Liver (tissue), 8 donors: ENCODE measurements at regions not wholly inside any gene's neighbourhood (a gene's known extent, or its start where the extent isn't known, plus 50 kb on each side); places are given as distances from the start of the nearest gene placed in this dataset.

Source experiments
- DNase-seq: peaks from one replicate; pipeline ENCODE4 v3.0.0-alpha.2; 2017; ENCODE audit warnings: low spot score
- H3K27ac ChIP-seq, 2 donors: one replicate each; pipeline ENCODE4 v1.7.0; 2013; ENCODE audit warnings: inconsistent platforms in 2 of 2, low read length in 2 of 2, control low read depth in 1 of 2, low read depth in 1 of 2, mild to moderate bottlenecking in 1 of 2
- H3K27me3 ChIP-seq, 4 donors: one replicate each; pipeline versions ENCODE4 v1.6.1 to v1.7.0; 2013; ENCODE audit warnings: low read length in 3 of 4, inconsistent platforms in 1 of 4, mild to moderate bottlenecking in 1 of 4, moderate library complexity in 1 of 4; ENCODE audit not compliant: control insufficient read depth in 4 of 4, insufficient read depth in 4 of 4
- H3K36me3 ChIP-seq, 4 donors: one replicate each; pipeline versions ENCODE4 v1.6.1 to v1.7.0; 2013; ENCODE audit warnings: low read length in 3 of 4, mild to moderate bottlenecking in 3 of 4, low read depth in 1 of 4, moderate library complexity in 1 of 4; ENCODE audit not compliant: control insufficient read depth in 4 of 4, insufficient read depth in 3 of 4
- H3K4me1 ChIP-seq, 4 donors: one replicate each; pipeline versions ENCODE4 v1.6.1 to v1.7.0; 2013; ENCODE audit warnings: low read length in 3 of 4, mild to moderate bottlenecking in 3 of 4, moderate library complexity in 1 of 4; ENCODE audit not compliant: control insufficient read depth in 4 of 4, insufficient read depth in 4 of 4
- H3K4me3 ChIP-seq, 3 donors: one replicate each; pipeline versions ENCODE4 v1.6.1 to v1.7.0; 2013; ENCODE audit warnings: low read length in 3 of 3, control low read depth in 1 of 3, low read depth in 1 of 3, mild to moderate bottlenecking in 1 of 3
- H3K9ac ChIP-seq, 2 donors: one replicate each; pipeline ENCODE4 v1.7.0; 2013; ENCODE audit warnings: low read length in 2 of 2, mild to moderate bottlenecking in 2 of 2, moderate library complexity in 2 of 2, control low read depth in 1 of 2, low read depth in 1 of 2
- H3K9me3 ChIP-seq, 4 donors: one replicate each; pipeline versions ENCODE4 v1.6.1 to v1.7.0; 2013; ENCODE audit warnings: low read length in 3 of 4; ENCODE audit not compliant: control insufficient read depth in 4 of 4
- ATF3 ChIP-seq: IDR thresholded peaks from 2 replicates; pipeline ENCODE4 v1.6.1; 2016; ENCODE audit warnings: antibody characterized with exemption
- EGR1 ChIP-seq, 2 donors: IDR thresholded peaks; 2 replicates each; pipeline ENCODE4 v1.6.1; 2016 to 2018; ENCODE audit warnings: antibody characterized with exemption in 2 of 2, low read depth in 2 of 2
- FOXA1 ChIP-seq: IDR thresholded peaks from 2 replicates; pipeline ENCODE4 v1.6.1; 2016; ENCODE audit warnings: antibody characterized with exemption
- FOXA2 ChIP-seq: IDR thresholded peaks from 2 replicates; pipeline ENCODE4 v1.6.1; 2016; ENCODE audit warnings: antibody characterized with exemption
- GABPA ChIP-seq, 2 donors: IDR thresholded peaks in 1 of 2; conservative IDR thresholded peaks in 1 of 2; 2 replicates each; pipeline ENCODE4 v1.6.1; 2016; ENCODE audit warnings: antibody characterized with exemption in 2 of 2, mild to moderate bottlenecking in 1 of 2, moderate library complexity in 1 of 2
- HNF4A ChIP-seq, 2 donors: conservative IDR thresholded peaks; 2 replicates each; pipeline ENCODE4 v1.6.1; 2016; ENCODE audit warnings: antibody characterized with exemption in 2 of 2, mild to moderate bottlenecking in 2 of 2
- HNF4G ChIP-seq: IDR thresholded peaks from 2 replicates; pipeline ENCODE4 v1.6.1; 2016; ENCODE audit warnings: antibody characterized with exemption
- JUND ChIP-seq, 2 donors: IDR thresholded peaks; 2 replicates each; pipeline ENCODE4 v1.6.1; 2016; ENCODE audit warnings: antibody characterized with exemption in 2 of 2
- MAX ChIP-seq: IDR thresholded peaks from 2 replicates; pipeline ENCODE4 v1.6.1; 2016; ENCODE audit warnings: antibody characterized with exemption
- NR2F2 ChIP-seq: IDR thresholded peaks from 2 replicates; pipeline ENCODE4 v1.6.1; 2016; ENCODE audit warnings: antibody characterized with exemption
- RAD21 ChIP-seq, 2 donors: IDR thresholded peaks; 2 replicates each; pipeline ENCODE4 v1.6.1; 2016; ENCODE audit warnings: antibody characterized with exemption in 2 of 2, mild to moderate bottlenecking in 2 of 2
- RXRA ChIP-seq, 2 donors: IDR thresholded peaks; 2 replicates each; pipeline ENCODE4 v1.6.1; 2017 to 2018; ENCODE audit warnings: antibody characterized with exemption in 2 of 2, mild to moderate bottlenecking in 1 of 2
- SP1 ChIP-seq: IDR thresholded peaks from 2 replicates; pipeline ENCODE4 v1.6.1; 2018; ENCODE audit warnings: antibody characterized with exemption, mild to moderate bottlenecking
- TAF1 ChIP-seq: conservative IDR thresholded peaks from 2 replicates; pipeline ENCODE4 v1.6.1; 2016; ENCODE audit warnings: antibody characterized with exemption, mild to moderate bottlenecking
- YY1 ChIP-seq: IDR thresholded peaks from 2 replicates; pipeline ENCODE4 v1.6.1; 2016; ENCODE audit warnings: antibody characterized with exemption, mild to moderate bottlenecking
- WGBS: extraction: QIAGEN DNeasy Blood & Tissue Kit; methylation state at CpG from one replicate; pipeline ENCODE4 v1.1.7; 2013; 5-methylcytosine and 5-hydroxymethylcytosine counted together
- TF ChIP-seq, protein P1 (sequence below): IDR thresholded peaks from 2 replicates; pipeline ENCODE4 v1.6.1; 2016; ENCODE audit warnings: antibody characterized with exemption, mild to moderate bottlenecking
- TF ChIP-seq, protein P2 (sequence below): fragments of 150-350 bp; IDR thresholded peaks from 2 replicates; pipeline ENCODE4 v1.5.1; 2017; ENCODE audit warnings: improper control_type of control experiment, low read depth, low read length; ENCODE audit not compliant: missing input control
- TF ChIP-seq, protein P3 (sequence below): IDR thresholded peaks from 2 replicates; pipeline ENCODE4 v1.6.1; 2016; ENCODE audit warnings: antibody characterized with exemption
- donor health status: healthy.
- donor health status: healthy.
- donor health status: healthy.
- donor health status: healthy.
- donor health status: healthy.

DNA sequence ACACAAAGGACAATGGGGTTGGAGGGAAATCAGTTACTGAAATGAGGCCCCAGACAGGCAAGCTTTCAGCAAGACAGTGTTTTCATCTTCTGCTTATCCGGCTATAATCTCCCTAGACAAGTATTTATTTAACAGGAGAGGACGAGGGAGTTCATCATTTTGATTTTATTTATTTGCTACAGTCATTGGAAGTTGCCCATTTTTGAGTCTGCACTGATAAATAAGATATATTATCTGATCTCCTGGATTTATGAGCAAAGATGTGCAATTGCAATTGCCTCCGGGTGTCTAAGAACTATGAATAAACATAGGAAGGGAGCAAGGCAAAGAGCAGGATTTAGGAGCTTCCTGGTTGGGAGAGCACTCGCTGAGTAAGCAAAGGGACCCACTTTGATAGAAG, 263.2 kb upstream of the EDA2R start:
- H3K4me1 ChIP-seq, result peaks cover 0 to 11% (median 7%) of the 10 kb centered on the region in 4 donors
- H3K27ac ChIP-seq, result no peak overlapping the region
- WGBS, result 52% methylated on average over 4 of the region's 4 CpGs

More for the DNA sequence above, 263.2 kb upstream of the EDA2R start:
- TF ChIP-seq SP1 (no peak), FOXA2 (no peak), HNF4A (conservative IDR thresholded peaks at IDR 0.05) (no peak), YY1 (no peak), FOXA1 (no peak), EGR1 (IDR thresholded peaks at IDR 0.05; ENCODE audit: low read depth in 2 of 2) (no peak), TAF1 (no peak), GABPA (IDR thresholded peaks at IDR 0.05 in 1 of 2, conservative IDR thresholded peaks at IDR 0.05 in 1 of 2) (no peak), ATF3 (no peak), MAX (no peak), JUND (IDR thresholded peaks at IDR 0.05) (no peak), NR2F2 (no peak), RAD21 (IDR thresholded peaks at IDR 0.05) (no peak), HNF4G (no peak), RXRA (IDR thresholded peaks at IDR 0.05) (no peak)
- TF ChIP-seq, protein P1, sequence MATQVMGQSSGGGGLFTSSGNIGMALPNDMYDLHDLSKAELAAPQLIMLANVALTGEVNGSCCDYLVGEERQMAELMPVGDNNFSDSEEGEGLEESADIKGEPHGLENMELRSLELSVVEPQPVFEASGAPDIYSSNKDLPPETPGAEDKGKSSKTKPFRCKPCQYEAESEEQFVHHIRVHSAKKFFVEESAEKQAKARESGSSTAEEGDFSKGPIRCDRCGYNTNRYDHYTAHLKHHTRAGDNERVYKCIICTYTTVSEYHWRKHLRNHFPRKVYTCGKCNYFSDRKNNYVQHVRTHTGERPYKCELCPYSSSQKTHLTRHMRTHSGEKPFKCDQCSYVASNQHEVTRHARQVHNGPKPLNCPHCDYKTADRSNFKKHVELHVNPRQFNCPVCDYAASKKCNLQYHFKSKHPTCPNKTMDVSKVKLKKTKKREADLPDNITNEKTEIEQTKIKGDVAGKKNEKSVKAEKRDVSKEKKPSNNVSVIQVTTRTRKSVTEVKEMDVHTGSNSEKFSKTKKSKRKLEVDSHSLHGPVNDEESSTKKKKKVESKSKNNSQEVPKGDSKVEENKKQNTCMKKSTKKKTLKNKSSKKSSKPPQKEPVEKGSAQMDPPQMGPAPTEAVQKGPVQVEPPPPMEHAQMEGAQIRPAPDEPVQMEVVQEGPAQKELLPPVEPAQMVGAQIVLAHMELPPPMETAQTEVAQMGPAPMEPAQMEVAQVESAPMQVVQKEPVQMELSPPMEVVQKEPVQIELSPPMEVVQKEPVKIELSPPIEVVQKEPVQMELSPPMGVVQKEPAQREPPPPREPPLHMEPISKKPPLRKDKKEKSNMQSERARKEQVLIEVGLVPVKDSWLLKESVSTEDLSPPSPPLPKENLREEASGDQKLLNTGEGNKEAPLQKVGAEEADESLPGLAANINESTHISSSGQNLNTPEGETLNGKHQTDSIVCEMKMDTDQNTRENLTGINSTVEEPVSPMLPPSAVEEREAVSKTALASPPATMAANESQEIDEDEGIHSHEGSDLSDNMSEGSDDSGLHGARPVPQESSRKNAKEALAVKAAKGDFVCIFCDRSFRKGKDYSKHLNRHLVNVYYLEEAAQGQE, result no peak
- TF ChIP-seq, protein P2, sequence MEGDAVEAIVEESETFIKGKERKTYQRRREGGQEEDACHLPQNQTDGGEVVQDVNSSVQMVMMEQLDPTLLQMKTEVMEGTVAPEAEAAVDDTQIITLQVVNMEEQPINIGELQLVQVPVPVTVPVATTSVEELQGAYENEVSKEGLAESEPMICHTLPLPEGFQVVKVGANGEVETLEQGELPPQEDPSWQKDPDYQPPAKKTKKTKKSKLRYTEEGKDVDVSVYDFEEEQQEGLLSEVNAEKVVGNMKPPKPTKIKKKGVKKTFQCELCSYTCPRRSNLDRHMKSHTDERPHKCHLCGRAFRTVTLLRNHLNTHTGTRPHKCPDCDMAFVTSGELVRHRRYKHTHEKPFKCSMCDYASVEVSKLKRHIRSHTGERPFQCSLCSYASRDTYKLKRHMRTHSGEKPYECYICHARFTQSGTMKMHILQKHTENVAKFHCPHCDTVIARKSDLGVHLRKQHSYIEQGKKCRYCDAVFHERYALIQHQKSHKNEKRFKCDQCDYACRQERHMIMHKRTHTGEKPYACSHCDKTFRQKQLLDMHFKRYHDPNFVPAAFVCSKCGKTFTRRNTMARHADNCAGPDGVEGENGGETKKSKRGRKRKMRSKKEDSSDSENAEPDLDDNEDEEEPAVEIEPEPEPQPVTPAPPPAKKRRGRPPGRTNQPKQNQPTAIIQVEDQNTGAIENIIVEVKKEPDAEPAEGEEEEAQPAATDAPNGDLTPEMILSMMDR, result no peak
- TF ChIP-seq, protein P3, sequence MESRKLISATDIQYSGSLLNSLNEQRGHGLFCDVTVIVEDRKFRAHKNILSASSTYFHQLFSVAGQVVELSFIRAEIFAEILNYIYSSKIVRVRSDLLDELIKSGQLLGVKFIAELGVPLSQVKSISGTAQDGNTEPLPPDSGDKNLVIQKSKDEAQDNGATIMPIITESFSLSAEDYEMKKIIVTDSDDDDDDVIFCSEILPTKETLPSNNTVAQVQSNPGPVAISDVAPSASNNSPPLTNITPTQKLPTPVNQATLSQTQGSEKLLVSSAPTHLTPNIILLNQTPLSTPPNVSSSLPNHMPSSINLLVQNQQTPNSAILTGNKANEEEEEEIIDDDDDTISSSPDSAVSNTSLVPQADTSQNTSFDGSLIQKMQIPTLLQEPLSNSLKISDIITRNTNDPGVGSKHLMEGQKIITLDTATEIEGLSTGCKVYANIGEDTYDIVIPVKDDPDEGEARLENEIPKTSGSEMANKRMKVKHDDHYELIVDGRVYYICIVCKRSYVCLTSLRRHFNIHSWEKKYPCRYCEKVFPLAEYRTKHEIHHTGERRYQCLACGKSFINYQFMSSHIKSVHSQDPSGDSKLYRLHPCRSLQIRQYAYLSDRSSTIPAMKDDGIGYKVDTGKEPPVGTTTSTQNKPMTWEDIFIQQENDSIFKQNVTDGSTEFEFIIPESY, result no peak
- Histone ChIP-seq H3K27me3 (peaks cover 0 to 3% (median 0%) of the 10 kb centered on the region in 4 donors), H3K36me3 (no peaks in the 10 kb centered on the region), H3K9me3 (no peaks in the 10 kb centered on the region), H3K4me3 (no peak overlapping the region), H3K9ac (no peak overlapping the region)
- no peak for DNase-seq
